ENCODE measurements at regions not wholly inside any gene's neighbourhood (a gene's known extent, or its start where the extent isn't known, plus 50 kb on each side); places are given as distances from the start of the nearest gene placed in this dataset.

- TF ChIP-seq, protein P1, sequence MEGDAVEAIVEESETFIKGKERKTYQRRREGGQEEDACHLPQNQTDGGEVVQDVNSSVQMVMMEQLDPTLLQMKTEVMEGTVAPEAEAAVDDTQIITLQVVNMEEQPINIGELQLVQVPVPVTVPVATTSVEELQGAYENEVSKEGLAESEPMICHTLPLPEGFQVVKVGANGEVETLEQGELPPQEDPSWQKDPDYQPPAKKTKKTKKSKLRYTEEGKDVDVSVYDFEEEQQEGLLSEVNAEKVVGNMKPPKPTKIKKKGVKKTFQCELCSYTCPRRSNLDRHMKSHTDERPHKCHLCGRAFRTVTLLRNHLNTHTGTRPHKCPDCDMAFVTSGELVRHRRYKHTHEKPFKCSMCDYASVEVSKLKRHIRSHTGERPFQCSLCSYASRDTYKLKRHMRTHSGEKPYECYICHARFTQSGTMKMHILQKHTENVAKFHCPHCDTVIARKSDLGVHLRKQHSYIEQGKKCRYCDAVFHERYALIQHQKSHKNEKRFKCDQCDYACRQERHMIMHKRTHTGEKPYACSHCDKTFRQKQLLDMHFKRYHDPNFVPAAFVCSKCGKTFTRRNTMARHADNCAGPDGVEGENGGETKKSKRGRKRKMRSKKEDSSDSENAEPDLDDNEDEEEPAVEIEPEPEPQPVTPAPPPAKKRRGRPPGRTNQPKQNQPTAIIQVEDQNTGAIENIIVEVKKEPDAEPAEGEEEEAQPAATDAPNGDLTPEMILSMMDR (conservative IDR thresholded peaks at IDR 0.05 in 1 of 2, IDR thresholded peaks at IDR 0.05 in 1 of 2; ENCODE audit: extremely low read depth in 1 of 2, insufficient read depth in 1 of 2, low read depth in 1 of 2, low read length in 2 of 2): no peak
- no peak for TF ChIP-seq EZH2 (IDR thresholded peaks at IDR 0.05; ENCODE audit: borderline replicate concordance, low read length)
Observed at GRCh38 chr3:132974097-132974496, 64.1 kb upstream of the TMEM108 start.

Measured in mammary epithelial cell (primary cell).